Sciatic nerve (tissue), 2 donors: ENCODE measurements at regions not wholly inside any gene's neighbourhood (a gene's known extent, or its start where the extent isn't known, plus 50 kb on each side); places are given as distances from the start of the nearest gene placed in this dataset.
A peak's percentile ranks its signal among the peaks of the same experiment; 100 is the strongest.

ENCODE experiments used
- ATAC-seq: fragments of 200-7000 bp; cut with Tn5 transposase; one replicate; pipeline ENCODE4 v1.9.1; 2020; ENCODE audit warnings: mild to moderate bottlenecking, moderate library complexity
- DNase-seq: peaks from one replicate; pipeline ENCODE4 v3.0.0-alpha.2; 2020; ENCODE audit warnings: low spot score
- intact Hi-C: fragments of 100-400 bp; cut with DNase I; formaldehyde crosslinking; loops from one replicate; pipeline ENCODE4 v1.14.2; 2022
- donor health status: DM: no; HTN: no; CAD: no.
- donor health status: DM: no; HTN: no; CAD: no.

DNA sequence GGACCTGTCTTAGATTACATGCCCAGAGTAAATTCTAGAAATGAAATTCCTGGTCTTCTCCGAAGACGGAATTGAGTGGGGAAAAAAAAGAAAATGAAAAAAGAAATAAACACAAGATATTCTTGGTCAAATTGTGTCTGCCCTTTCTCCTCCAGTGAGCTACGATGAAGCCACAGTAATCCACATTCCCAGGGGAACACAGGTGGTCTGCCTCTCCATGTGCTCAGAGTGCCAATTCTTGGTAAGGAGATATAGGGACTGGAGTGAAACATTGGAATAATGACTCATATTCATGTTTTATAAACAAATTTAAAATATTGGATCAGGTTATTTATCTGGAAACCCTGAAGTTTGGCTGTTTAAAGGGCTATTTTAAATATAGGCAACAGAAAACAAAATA lies 54.2 kb upstream of the MGST2 start:
- intact Hi-C loops, result no loop called here
- no peak for DNase-seq
- ATAC-seq, result no peak

DNA sequence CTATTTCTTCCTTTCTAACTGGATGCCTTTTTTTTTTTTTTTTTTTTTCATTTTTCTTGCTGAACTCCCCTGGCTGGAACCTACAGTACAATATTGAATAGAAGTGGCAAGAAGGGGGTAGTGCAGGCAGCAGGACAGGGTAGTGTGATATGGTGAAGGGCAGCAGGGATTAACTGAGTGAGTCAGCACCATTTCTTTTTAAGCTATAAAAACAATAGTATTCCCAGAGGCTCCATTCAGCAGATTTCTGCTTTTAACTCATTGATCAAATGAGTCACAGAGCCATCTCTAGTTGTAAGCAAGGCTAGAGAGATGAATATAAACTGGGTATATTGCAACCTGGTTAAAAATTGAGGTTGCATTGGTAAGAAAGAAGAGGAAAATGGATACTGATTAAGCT lies 53.6 kb upstream of the SETD7 start:
- DNase-seq (no peak), ATAC-seq (no peak)
- intact Hi-C loops, result no loop called here

DNA sequence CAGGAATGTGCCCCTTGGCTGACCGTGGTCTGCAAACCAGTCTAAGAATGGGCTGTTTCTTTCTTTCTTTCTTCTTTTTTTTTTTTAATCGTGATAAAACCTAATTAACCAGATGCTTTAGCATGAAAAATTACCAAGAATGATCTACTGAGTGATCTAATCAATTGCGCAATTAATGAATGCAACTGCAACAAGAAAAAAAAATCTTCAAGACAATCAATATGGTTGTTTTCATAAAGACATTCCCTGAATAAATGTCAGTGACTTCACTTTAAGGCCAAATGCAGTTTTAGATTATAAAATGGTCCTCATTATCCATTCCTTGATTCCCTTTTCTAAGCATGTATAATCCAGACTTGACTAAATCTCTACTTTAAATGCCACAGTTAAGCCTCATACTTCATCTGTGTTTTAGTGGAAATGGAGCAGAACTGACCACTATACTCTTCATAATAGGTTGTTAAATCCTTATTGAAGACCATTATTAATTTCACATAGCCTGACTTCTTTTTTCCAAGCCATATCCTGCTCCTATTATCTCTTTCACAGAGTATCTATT lies 51.6 kb upstream of the SETD7 start:
- no peak for DNase-seq
- ATAC-seq, result no peak
- intact Hi-C loops, result no loop called here

- ATAC-seq (peak; percentile 90), DNase-seq (no peak)
- intact Hi-C loops, result no loop called here
Observed at GRCh38 chr4:139606579-139607501, 50.8 kb upstream of the SETD7 start.

- DNase-seq (no peak), ATAC-seq (peak; percentile 3)
- intact Hi-C loops, result no loop called here
Observed at GRCh38 chr4:139606103-139606502, 50.1 kb upstream of the SETD7 start.
